CD14-positive monocyte (primary cell): ENCODE measurements at regions not wholly inside any gene's neighbourhood (a gene's known extent, or its start where the extent isn't known, plus 50 kb on each side); places are given as distances from the start of the nearest gene placed in this dataset.

ENCODE experiments used
- DNase-seq, 3 donors: peaks; one replicate each; pipeline ENCODE4 v3.0.0-alpha.2; 2011 to 2022
- H2AFZ ChIP-seq: 2 replicates; pipeline ENCODE4 v1.6.0; 2012; ENCODE audit warnings: mild to moderate bottlenecking, low read depth, low read length, inconsistent platforms; ENCODE audit not compliant: insufficient read depth, poor library complexity, severe bottlenecking
- H3K27ac ChIP-seq, 2 donors: 1 replicate in 1 of 2; 2 replicates in 1 of 2; pipeline ENCODE4 v1.5.1; 2012 to 2013; ENCODE audit warnings: low read length in 2 of 2, control low read depth in 1 of 2, inconsistent platforms in 1 of 2, low read depth in 1 of 2, mild to moderate bottlenecking in 1 of 2
- H3K27me3 ChIP-seq, 2 donors: one replicate each; pipeline versions ENCODE4 v1.6.0 to v1.6.1; 2011 to 2013; ENCODE audit warnings: low read length in 2 of 2; ENCODE audit not compliant: control insufficient read depth in 2 of 2, insufficient read depth in 2 of 2
- H3K36me3 ChIP-seq, 2 donors: replicated peaks in 1 of 2; 1 replicate in 1 of 2; 2 replicates in 1 of 2; pipeline versions ENCODE4 v1.5.1 to v1.6.1; 2012 to 2013; ENCODE audit warnings: low read length in 2 of 2, control low read depth in 1 of 2, inconsistent platforms in 1 of 2, mild to moderate bottlenecking in 1 of 2; ENCODE audit not compliant: insufficient read depth in 2 of 2, control insufficient read depth in 1 of 2
- H3K4me1 ChIP-seq, 2 donors: 1 replicate in 1 of 2; 2 replicates in 1 of 2; pipeline versions ENCODE4 v1.5.1 to v1.6.1; 2012 to 2013; ENCODE audit warnings: low read length in 2 of 2, control low read depth in 1 of 2, inconsistent platforms in 1 of 2, mild to moderate bottlenecking in 1 of 2, moderate library complexity in 1 of 2; ENCODE audit not compliant: insufficient read depth in 2 of 2, control insufficient read depth in 1 of 2
- H3K4me2 ChIP-seq: replicated peaks from 2 replicates; pipeline ENCODE3; 2012; ENCODE audit warnings: low read length, moderate library complexity, mild to moderate bottlenecking; ENCODE audit not compliant: poor library complexity, severe bottlenecking; ENCODE audit errors: extremely low read depth
- H3K4me3 ChIP-seq, 3 experiments: fragments of 200-600 bp in 1 of 3; sonication (generic) in 1 of 3; replicated peaks in 1 of 3; 1 replicate in 2 of 3; 2 replicates in 1 of 3; pipeline ENCODE4 v1.5.1; 2011 to 2013; ENCODE audit warnings: low read length in 3 of 3, mild to moderate bottlenecking in 3 of 3, control low read depth in 2 of 3, low read depth in 2 of 3, inconsistent platforms in 1 of 3, moderate library complexity in 1 of 3
- H3K79me2 ChIP-seq: 2 replicates; pipeline ENCODE4 v1.6.0; 2012; ENCODE audit warnings: mild to moderate bottlenecking, control low read depth, inconsistent platforms, low read length, moderate library complexity; ENCODE audit not compliant: insufficient read depth
- H3K9ac ChIP-seq: 2 replicates; pipeline ENCODE4 v1.6.0; 2017; ENCODE audit warnings: low read length, mild to moderate bottlenecking; ENCODE audit not compliant: insufficient read depth, poor library complexity, severe bottlenecking
- H3K9me3 ChIP-seq, 2 donors: replicated peaks in 1 of 2; 1 replicate in 1 of 2; 2 replicates in 1 of 2; pipeline versions ENCODE4 v1.5.1 to v1.6.1; 2012 to 2013; ENCODE audit warnings: low read length in 2 of 2, control low read depth in 1 of 2; ENCODE audit not compliant: control insufficient read depth in 1 of 2, insufficient read depth in 1 of 2
- H4K20me1 ChIP-seq: 2 replicates; pipeline ENCODE4 v1.6.0; 2012; ENCODE audit warnings: mild to moderate bottlenecking, low read length, control low read depth, moderate library complexity; ENCODE audit not compliant: insufficient read depth
- H3K27ac Mint-ChIP-seq, 7 donors: one replicate each; pipeline ENCODE4 v1.8.0; 2020; ENCODE audit warnings: mild to moderate bottlenecking in 7 of 7, mixed read lengths in 7 of 7, moderate library complexity in 6 of 7, inconsistent platforms in 2 of 7
- H3K27me3 Mint-ChIP-seq, 3 donors: one replicate each; pipeline ENCODE4 v1.8.0; 2021 to 2022; ENCODE audit warnings: low read depth in 3 of 3, mild to moderate bottlenecking in 3 of 3, mixed read lengths in 3 of 3, moderate library complexity in 3 of 3, inconsistent platforms in 1 of 3
- H3K36me3 Mint-ChIP-seq, 2 donors: one replicate each; pipeline ENCODE4 v1.8.0; 2020; ENCODE audit warnings: mixed read lengths in 2 of 2, inconsistent platforms in 1 of 2, mild to moderate bottlenecking in 1 of 2
- H3K4me1 Mint-ChIP-seq: one replicate; pipeline ENCODE4 v1.8.0; 2020; ENCODE audit warnings: mild to moderate bottlenecking, mixed read lengths
- H3K4me3 Mint-ChIP-seq, 2 donors: one replicate each; pipeline ENCODE4 v1.8.0; 2020; ENCODE audit warnings: mild to moderate bottlenecking in 2 of 2, mixed read lengths in 2 of 2, moderate library complexity in 1 of 2
- H3K9me3 Mint-ChIP-seq, 7 donors: one replicate each; pipeline ENCODE4 v1.8.0; 2020 to 2022; ENCODE audit warnings: mixed read lengths in 7 of 7, mild to moderate bottlenecking in 6 of 7, moderate library complexity in 6 of 7, inconsistent platforms in 2 of 7
- CTCF ChIP-seq: fragments of 200-600 bp; IDR thresholded peaks from one replicate; pipeline ENCODE4 v1.8.0; 2022; ENCODE audit warnings: antibody characterized with exemption, mild to moderate bottlenecking
- WGBS: methylation state at CpG from one replicate; pipeline ENCODE4 v1.1.5; 2013; ENCODE audit warnings: missing lambda C conversion rate; ENCODE audit not compliant: insufficient coverage; 5-methylcytosine and 5-hydroxymethylcytosine counted together
- intact Hi-C, 2 donors: fragments of 100-400 bp; cut with micrococcal nuclease; formaldehyde crosslinking; loops; one replicate each; pipeline versions ENCODE4 v1.15.0 to v1.15.1; 2023

- H3K36me3 Mint-ChIP-seq = no peaks in the 10 kb centered on the region
- no peak overlapping the region for H3K4me3 Mint-ChIP-seq
- no peak overlapping the region for H3K9ac ChIP-seq
- no peak for DNase-seq
- no peaks in the 10 kb centered on the region for H3K4me1 Mint-ChIP-seq
- no peaks in the 10 kb centered on the region for H4K20me1 ChIP-seq
- intact Hi-C loops = no loop called here
- peaks cover 0 to 6% (median 0%) of the 10 kb centered on the region in 7 donors for H3K9me3 Mint-ChIP-seq
- H3K4me2 ChIP-seq = no peak overlapping the region
- H3K79me2 ChIP-seq = no peaks in the 10 kb centered on the region
- WGBS = 81% methylated on average over 8 of the region's 10 CpGs
- peaks cover 2% of the 10 kb centered on the region in 3 donors for H3K27me3 Mint-ChIP-seq
- no peak overlapping the region for H3K27ac Mint-ChIP-seq
- no peak overlapping the region for H2AFZ ChIP-seq
- H3K27ac ChIP-seq = no peak overlapping the region
- H3K36me3 ChIP-seq = no peaks in the 10 kb centered on the region
- H3K4me3 ChIP-seq = no peak overlapping the region
- no peaks in the 10 kb centered on the region for H3K9me3 ChIP-seq
- H3K27me3 ChIP-seq = no peaks in the 10 kb centered on the region
- TF ChIP-seq CTCF = no peak
- H3K4me1 ChIP-seq = no peaks in the 10 kb centered on the region
Observed at GRCh38 chr2:19736191-19736831, 165.5 kb downstream of the TTC32 start.

GRCh38 chr2:19733951-19734425 lies 167.8 kb downstream of the TTC32 start:
- no peak overlapping the region for H3K27ac ChIP-seq
- H3K36me3 ChIP-seq = no peaks in the 10 kb centered on the region
- 86% methylated on average over 1 of the region's 3 CpGs for WGBS
- no peak for TF ChIP-seq CTCF
- no peaks in the 10 kb centered on the region for H3K9me3 ChIP-seq
- H3K79me2 ChIP-seq = no peaks in the 10 kb centered on the region
- no peak overlapping the region for H3K9ac ChIP-seq
- Mint-ChIP-seq H3K4me1 (no peaks in the 10 kb centered on the region), H3K36me3 (no peaks in the 10 kb centered on the region), H3K27ac (no peak overlapping the region), H3K27me3 (peaks cover 2 to 3% (median 2%) of the 10 kb centered on the region in 3 donors), H3K9me3 (peaks cover 0 to 4% (median 1%) of the 10 kb centered on the region in 7 donors), H3K4me3 (no peak overlapping the region)
- no peak for DNase-seq
- no peak overlapping the region for H3K4me3 ChIP-seq
- no peaks in the 10 kb centered on the region for H4K20me1 ChIP-seq
- no peaks in the 10 kb centered on the region for H3K27me3 ChIP-seq
- H3K4me1 ChIP-seq = no peaks in the 10 kb centered on the region
- no peak overlapping the region for H3K4me2 ChIP-seq
- intact Hi-C loops = no loop called here
- no peak overlapping the region for H2AFZ ChIP-seq
